HL-60 (cell line): ENCODE measurements at regions not wholly inside any gene's neighbourhood (a gene's known extent, or its start where the extent isn't known, plus 50 kb on each side); places are given as distances from the start of the nearest gene placed in this dataset.

Experiments used
- GABPA ChIP-seq: IDR thresholded peaks from 2 replicates; pipeline ENCODE4 v1.6.1; 2012; ENCODE audit warnings: low read depth
- POLR2AphosphoS5 ChIP-seq: IDR thresholded peaks from 2 replicates; pipeline ENCODE4 v1.6.1; 2012; ENCODE audit warnings: low read depth
- REST ChIP-seq: IDR thresholded peaks from 2 replicates; pipeline ENCODE4 v1.6.1; 2012; ENCODE audit warnings: low read depth; ENCODE audit not compliant: insufficient replicate concordance
- SPI1 ChIP-seq: IDR thresholded peaks from 2 replicates; pipeline ENCODE4 v1.6.1; 2012; ENCODE audit warnings: low read depth, mild to moderate bottlenecking, borderline replicate concordance
- TF ChIP-seq, protein P1 (sequence below): IDR thresholded peaks from one replicate; pipeline ENCODE4 v1.5.1; 2011; ENCODE audit warnings: low read length, control low read depth, inconsistent platforms; ENCODE audit not compliant: insufficient read depth

- TF ChIP-seq, protein P1, sequence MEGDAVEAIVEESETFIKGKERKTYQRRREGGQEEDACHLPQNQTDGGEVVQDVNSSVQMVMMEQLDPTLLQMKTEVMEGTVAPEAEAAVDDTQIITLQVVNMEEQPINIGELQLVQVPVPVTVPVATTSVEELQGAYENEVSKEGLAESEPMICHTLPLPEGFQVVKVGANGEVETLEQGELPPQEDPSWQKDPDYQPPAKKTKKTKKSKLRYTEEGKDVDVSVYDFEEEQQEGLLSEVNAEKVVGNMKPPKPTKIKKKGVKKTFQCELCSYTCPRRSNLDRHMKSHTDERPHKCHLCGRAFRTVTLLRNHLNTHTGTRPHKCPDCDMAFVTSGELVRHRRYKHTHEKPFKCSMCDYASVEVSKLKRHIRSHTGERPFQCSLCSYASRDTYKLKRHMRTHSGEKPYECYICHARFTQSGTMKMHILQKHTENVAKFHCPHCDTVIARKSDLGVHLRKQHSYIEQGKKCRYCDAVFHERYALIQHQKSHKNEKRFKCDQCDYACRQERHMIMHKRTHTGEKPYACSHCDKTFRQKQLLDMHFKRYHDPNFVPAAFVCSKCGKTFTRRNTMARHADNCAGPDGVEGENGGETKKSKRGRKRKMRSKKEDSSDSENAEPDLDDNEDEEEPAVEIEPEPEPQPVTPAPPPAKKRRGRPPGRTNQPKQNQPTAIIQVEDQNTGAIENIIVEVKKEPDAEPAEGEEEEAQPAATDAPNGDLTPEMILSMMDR: no peak
- TF ChIP-seq REST (no peak), GABPA (no peak), POLR2AphosphoS5 (no peak), SPI1 (no peak)
Measured at GRCh38 chr6:19268117-19268516, 569.1 kb upstream of the ID4 start.
